GM12892 (cell line): ENCODE measurements at regions not wholly inside any gene's neighbourhood (a gene's known extent, or its start where the extent isn't known, plus 50 kb on each side); places are given as distances from the start of the nearest gene placed in this dataset.

Experiments used
- POLR2A ChIP-seq: IDR thresholded peaks from 2 replicates; pipeline ENCODE4 v1.6.1; 2011; ENCODE audit warnings: low read depth, low read length, control low read depth
- POLR2AphosphoS5 ChIP-seq: IDR thresholded peaks from 2 replicates; pipeline ENCODE4 v1.6.1; 2011; ENCODE audit warnings: low read depth, low read length, control low read depth
- TAF1 ChIP-seq: IDR thresholded peaks from 2 replicates; pipeline ENCODE4 v1.6.1; 2011; ENCODE audit warnings: low read depth, mild to moderate bottlenecking, control low read depth, low read length, borderline replicate concordance

GRCh38 chr6:127404594-127405178 lies 54.5 kb downstream of the KIAA0408 start:
- TF ChIP-seq POLR2A (no peak), TAF1 (no peak), POLR2AphosphoS5 (no peak)
